Prostate gland (tissue), 2 donors: ENCODE measurements at regions not wholly inside any gene's neighbourhood (a gene's known extent, or its start where the extent isn't known, plus 50 kb on each side); places are given as distances from the start of the nearest gene placed in this dataset.

Experiments
- DNase-seq: peaks from one replicate; pipeline ENCODE4 v3.0.0-alpha.2; 2019; ENCODE audit warnings: low spot score
- H3K27ac ChIP-seq, 2 donors: fragments of 200-600 bp; sonication (generic); 2 replicates each; pipeline ENCODE4 v1.5.1; 2017 to 2019
- H3K27me3 ChIP-seq: fragments of 200-600 bp; sonication (generic); replicated peaks from 2 replicates; pipeline ENCODE4 v1.5.1; 2019; ENCODE audit not compliant: insufficient read depth
- H3K36me3 ChIP-seq, 2 donors: fragments of 200-600 bp; sonication (generic); 1 replicate in 1 of 2; 2 replicates in 1 of 2; pipeline versions ENCODE4 v1.5.1 to v1.8.1; 2017 to 2019
- H3K4me1 ChIP-seq: fragments of 200-600 bp; sonication (generic); replicated peaks from 2 replicates; pipeline ENCODE4 v1.5.1; 2019
- H3K4me3 ChIP-seq, 2 donors: fragments of 200-600 bp; sonication (generic); 2 replicates each; pipeline ENCODE4 v1.5.1; 2017 to 2019
- H3K9me3 ChIP-seq: fragments of 200-600 bp; sonication (generic); 2 replicates; pipeline ENCODE4 v1.5.1; 2017
- POLR2A ChIP-seq: fragments of 450-650 bp; IDR thresholded peaks from one replicate; pipeline ENCODE4 v1.6.1; 2016; ENCODE audit warnings: antibody characterized with exemption, mild to moderate bottlenecking
- POLR2AphosphoS5 ChIP-seq: sonication (generic); formaldehyde crosslinking; IDR thresholded peaks from one replicate; pipeline ENCODE4 v1.6.1; 2017; ENCODE audit warnings: antibody characterized with exemption
- WGBS: methylation state at CpG from one replicate; pipeline ENCODE4 v1.1.5; 2018; 5-methylcytosine and 5-hydroxymethylcytosine counted together
- intact Hi-C: fragments of 100-400 bp; cut with DNase I; formaldehyde crosslinking; loops from one replicate; pipeline ENCODE4 v1.14.2; 2022
- TF ChIP-seq, protein P1 (sequence below), 4 experiments: fragments of 200-600 bp in 2 of 4; fragments of 450-650 bp in 2 of 4; sonication (generic) in 2 of 4; IDR thresholded peaks; 1 replicate in 3 of 4; 2 replicates in 1 of 4; pipeline ENCODE4 v1.5.1; 2016 to 2019; ENCODE audit warnings: antibody characterized with exemption in 4 of 4, mild to moderate bottlenecking in 2 of 4, moderate library complexity in 2 of 4

DNA sequence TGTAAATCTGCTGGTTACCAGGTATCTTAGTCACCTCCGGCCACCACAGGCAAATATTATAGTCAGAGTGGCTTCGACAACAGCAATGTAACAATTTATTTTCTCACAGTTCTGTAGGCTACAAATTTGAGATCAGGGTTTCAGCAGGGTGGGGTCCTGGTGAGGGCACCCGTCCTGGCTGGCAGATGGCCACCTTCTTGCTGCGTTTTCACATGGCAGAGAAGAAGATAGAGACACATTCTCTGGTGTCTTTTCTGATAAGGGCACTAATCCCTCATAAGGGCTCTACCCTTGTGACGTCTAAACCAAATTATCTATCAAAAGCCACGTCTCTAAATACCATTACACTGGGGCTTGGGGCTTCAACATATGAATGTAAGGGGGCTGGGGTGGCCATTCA is 843.2 kb upstream of the FANCL start:
- intact Hi-C loops, result no loop called here
- Histone ChIP-seq H3K36me3 (no peaks in the 10 kb centered on the region), H3K4me3 (no peak overlapping the region), H3K9me3 (no peaks in the 10 kb centered on the region), H3K4me1 (no peaks in the 10 kb centered on the region), H3K27ac (no peak overlapping the region), H3K27me3 (no peaks in the 10 kb centered on the region)
- no peak for TF ChIP-seq POLR2A
- no peak for TF ChIP-seq POLR2AphosphoS5
- TF ChIP-seq, protein P1, sequence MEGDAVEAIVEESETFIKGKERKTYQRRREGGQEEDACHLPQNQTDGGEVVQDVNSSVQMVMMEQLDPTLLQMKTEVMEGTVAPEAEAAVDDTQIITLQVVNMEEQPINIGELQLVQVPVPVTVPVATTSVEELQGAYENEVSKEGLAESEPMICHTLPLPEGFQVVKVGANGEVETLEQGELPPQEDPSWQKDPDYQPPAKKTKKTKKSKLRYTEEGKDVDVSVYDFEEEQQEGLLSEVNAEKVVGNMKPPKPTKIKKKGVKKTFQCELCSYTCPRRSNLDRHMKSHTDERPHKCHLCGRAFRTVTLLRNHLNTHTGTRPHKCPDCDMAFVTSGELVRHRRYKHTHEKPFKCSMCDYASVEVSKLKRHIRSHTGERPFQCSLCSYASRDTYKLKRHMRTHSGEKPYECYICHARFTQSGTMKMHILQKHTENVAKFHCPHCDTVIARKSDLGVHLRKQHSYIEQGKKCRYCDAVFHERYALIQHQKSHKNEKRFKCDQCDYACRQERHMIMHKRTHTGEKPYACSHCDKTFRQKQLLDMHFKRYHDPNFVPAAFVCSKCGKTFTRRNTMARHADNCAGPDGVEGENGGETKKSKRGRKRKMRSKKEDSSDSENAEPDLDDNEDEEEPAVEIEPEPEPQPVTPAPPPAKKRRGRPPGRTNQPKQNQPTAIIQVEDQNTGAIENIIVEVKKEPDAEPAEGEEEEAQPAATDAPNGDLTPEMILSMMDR (IDR thresholded peaks at IDR 0.05), result no peak
- no peak for DNase-seq
- 67% methylated on average over 6 of the region's 6 CpGs for WGBS

DNA sequence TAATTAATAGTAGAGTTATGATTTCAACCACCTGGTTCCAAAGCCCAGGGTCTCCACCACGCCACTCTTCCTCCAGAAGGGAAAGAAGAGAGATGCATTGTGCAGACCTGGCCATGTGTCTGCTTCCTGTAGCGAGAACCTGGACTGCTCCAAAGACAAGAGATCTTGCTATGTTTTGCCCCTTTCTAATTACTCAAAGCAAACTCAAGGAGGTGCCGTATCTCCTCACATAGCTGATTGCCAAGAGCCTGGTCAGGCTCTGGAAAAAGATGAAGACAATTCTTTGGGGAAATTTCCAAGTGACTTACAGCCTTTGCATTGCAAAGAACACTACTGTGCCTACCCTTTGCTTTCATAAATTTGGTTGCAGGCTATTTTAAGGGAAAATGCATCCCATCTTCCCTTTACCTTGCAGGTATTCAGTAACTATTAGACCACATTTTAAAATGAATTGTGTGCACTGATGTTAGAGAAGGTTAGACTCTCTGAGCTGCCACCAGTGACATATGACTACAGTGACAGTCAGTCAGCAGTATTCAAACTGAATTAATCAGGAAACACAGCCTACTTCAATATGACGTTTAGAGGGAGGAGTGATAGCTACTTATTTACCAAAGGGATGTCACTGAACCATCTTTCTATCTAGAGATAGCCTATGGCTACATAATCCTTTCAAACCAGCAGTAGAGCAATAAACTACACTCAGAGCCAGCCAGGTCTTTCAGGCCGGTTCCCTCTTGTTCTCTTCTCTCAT is 842.1 kb upstream of the FANCL start:
- Histone ChIP-seq H3K27me3 (no peaks in the 10 kb centered on the region), H3K9me3 (no peaks in the 10 kb centered on the region), H3K4me1 (no peaks in the 10 kb centered on the region), H3K27ac (no peak overlapping the region), H3K4me3 (no peak overlapping the region), H3K36me3 (no peaks in the 10 kb centered on the region)
- WGBS, result 70% methylated on average over 5 of the region's 5 CpGs
- TF ChIP-seq POLR2AphosphoS5 (no peak), POLR2A (no peak)
- TF ChIP-seq, protein P1 (IDR thresholded peaks at IDR 0.05), result no peak
- no peak for DNase-seq
- intact Hi-C loops, result no loop called here

DNA sequence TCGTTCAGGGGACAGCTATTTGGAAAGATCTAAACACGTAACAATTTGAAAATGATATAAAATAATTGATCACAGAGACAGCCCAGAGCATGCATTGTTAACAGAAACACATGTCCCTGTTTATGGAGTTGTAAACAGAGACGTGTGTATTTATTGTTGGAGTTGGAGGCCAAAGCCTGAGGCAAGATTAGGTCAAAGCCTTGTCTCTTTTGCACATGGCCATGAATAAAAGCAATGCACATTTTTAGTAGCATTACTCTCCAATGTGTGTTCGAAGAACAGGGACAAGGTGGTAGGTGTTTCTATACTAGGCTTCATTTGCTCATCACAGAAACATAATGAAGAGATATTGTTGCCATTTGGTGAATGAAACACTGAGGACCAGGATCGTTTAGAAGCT is 841.5 kb upstream of the FANCL start:
- 47% methylated on average over 5 of the region's 5 CpGs for WGBS
- Histone ChIP-seq H3K4me3 (no peak overlapping the region), H3K27ac (no peak overlapping the region), H3K9me3 (no peaks in the 10 kb centered on the region), H3K27me3 (no peaks in the 10 kb centered on the region), H3K4me1 (no peaks in the 10 kb centered on the region), H3K36me3 (no peaks in the 10 kb centered on the region)
- DNase-seq, result no peak
- intact Hi-C loops, result no loop called here
- TF ChIP-seq POLR2A (no peak), POLR2AphosphoS5 (no peak)
- TF ChIP-seq, protein P1 (IDR thresholded peaks at IDR 0.05), result no peak

DNA sequence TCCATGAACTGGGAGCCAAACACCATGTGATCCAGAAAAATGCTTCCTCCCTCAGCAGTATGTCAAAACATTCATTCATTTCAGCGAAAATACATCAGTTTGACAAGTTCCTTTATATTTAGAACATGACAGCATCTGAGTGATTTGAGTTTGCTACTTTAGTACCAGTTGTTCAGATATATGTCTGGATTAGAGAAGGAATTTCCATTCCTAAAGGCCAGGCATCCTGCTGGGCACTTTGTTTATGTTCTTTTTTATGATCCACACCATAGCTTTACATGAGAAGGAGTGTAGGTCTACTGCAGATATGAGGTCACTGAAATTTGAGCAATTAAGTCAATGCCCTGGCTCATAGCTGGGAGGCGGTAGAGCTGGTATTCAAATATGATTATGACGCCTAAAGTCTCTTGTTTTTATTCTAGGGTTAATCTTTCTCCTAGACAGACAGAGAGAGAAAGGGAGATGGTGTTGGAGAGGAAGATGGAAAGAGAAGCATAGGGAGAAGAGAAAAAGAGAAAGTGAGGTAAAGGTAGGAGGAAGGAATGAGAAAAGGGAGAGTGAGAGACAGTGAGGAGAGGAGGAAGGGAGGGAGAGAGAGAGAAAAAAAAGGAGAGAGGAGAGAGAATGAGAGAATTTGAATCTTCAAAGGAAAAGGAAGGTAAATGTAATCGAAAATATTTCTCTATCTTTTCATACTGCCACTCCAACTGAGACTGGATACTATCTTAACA is 839.5 kb upstream of the FANCL start:
- no peaks in the 10 kb centered on the region for H3K4me1 ChIP-seq
- no peak overlapping the region for H3K27ac ChIP-seq
- no peak overlapping the region for H3K4me3 ChIP-seq
- H3K36me3 ChIP-seq, result no peaks in the 10 kb centered on the region
- no peaks in the 10 kb centered on the region for H3K27me3 ChIP-seq
- DNase-seq, result no peak
- TF ChIP-seq POLR2A, result no peak
- TF ChIP-seq, protein P1 (IDR thresholded peaks at IDR 0.05), result no peak
- intact Hi-C loops, result no loop called here
- WGBS, result 80% methylated on average over 4 of the region's 4 CpGs
- no peaks in the 10 kb centered on the region for H3K9me3 ChIP-seq
